Left ventricle myocardium inferior (tissue), 1 donor: ENCODE measurements at regions not wholly inside any gene's neighbourhood (a gene's known extent, or its start where the extent isn't known, plus 50 kb on each side); places are given as distances from the start of the nearest gene placed in this dataset.

Experiments used
- DNase-seq: peaks from one replicate; pipeline ENCODE4 v3.0.0-alpha.2; 2020
- H3K27ac ChIP-seq: fragments of 200-600 bp; replicated peaks from 2 replicates; pipeline ENCODE4 v1.8.0; 2021
- H3K27me3 ChIP-seq: fragments of 200-600 bp; 2 replicates; pipeline ENCODE4 v1.8.0; 2021; ENCODE audit warnings: low read depth
- H3K36me3 ChIP-seq: fragments of 200-600 bp; 2 replicates; pipeline ENCODE4 v1.8.0; 2021
- H3K4me1 ChIP-seq: fragments of 200-600 bp; 2 replicates; pipeline ENCODE4 v1.8.0; 2021
- H3K4me3 ChIP-seq: fragments of 200-600 bp; 2 replicates; pipeline ENCODE4 v1.8.0; 2021; ENCODE audit warnings: mild to moderate bottlenecking, moderate library complexity
- H3K9me3 ChIP-seq: fragments of 200-600 bp; replicated peaks from 2 replicates; pipeline ENCODE4 v1.8.0; 2021
- CTCF ChIP-seq: fragments of 200-600 bp; IDR thresholded peaks from 2 replicates; pipeline ENCODE4 v1.8.0; 2021; ENCODE audit warnings: antibody characterized with exemption, mild to moderate bottlenecking, borderline replicate concordance
- intact Hi-C: fragments of 100-400 bp; cut with micrococcal nuclease; formaldehyde crosslinking; loops from one replicate; pipeline ENCODE4 v1.11.0; 2022
- donor health status: DM: no; HTN: yes; CAD: no; lungs with severe emphysema.

- Histone ChIP-seq H3K4me3 (no peak overlapping the region), H3K27ac (no peak overlapping the region), H3K36me3 (no peaks in the 10 kb centered on the region), H3K4me1 (no peaks in the 10 kb centered on the region), H3K27me3 (peaks cover 34% of the 10 kb centered on the region), H3K9me3 (no peaks in the 10 kb centered on the region)
- DNase-seq: no peak
- intact Hi-C loops: no loop called here
- TF ChIP-seq CTCF: no peak
These were observed 176.0 kb upstream of the LINGO1 start for GRCh38 chr15:77808581-77809177.

- H3K27me3 ChIP-seq: peaks cover 28% of the 10 kb centered on the region
- H3K4me3 ChIP-seq: no peak overlapping the region
- TF ChIP-seq CTCF: no peak
- H3K4me1 ChIP-seq: no peaks in the 10 kb centered on the region
- no peaks in the 10 kb centered on the region for H3K36me3 ChIP-seq
- DNase-seq: no peak
- H3K27ac ChIP-seq: no peak overlapping the region
- no peaks in the 10 kb centered on the region for H3K9me3 ChIP-seq
- intact Hi-C loops: no loop called here
These were observed 175.4 kb upstream of the LINGO1 start for GRCh38 chr15:77808075-77808474.

DNA sequence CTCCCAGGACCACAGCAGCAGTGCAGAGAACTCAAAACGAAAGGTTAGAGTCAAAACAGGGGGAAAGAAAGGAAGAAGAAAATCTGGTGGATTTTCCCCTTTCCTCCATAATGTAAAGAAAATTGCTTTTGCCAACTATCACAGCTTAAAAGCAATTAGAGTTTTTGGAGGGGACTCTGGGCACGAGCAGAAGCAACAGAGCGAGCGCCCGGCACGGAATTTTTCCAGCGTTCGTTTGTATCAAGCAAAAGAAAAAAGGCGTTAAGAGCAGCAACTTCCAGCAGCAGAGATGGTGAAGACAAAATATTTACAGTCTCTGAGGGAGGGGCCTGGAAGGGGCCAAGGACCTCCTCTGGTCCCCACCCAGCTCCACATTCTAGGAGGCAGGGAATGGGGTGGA lies 174.9 kb upstream of the LINGO1 start:
- Histone ChIP-seq H3K4me3 (no peak overlapping the region), H3K27ac (no peak overlapping the region), H3K36me3 (no peaks in the 10 kb centered on the region), H3K4me1 (no peaks in the 10 kb centered on the region), H3K9me3 (no peaks in the 10 kb centered on the region), H3K27me3 (peaks cover 25% of the 10 kb centered on the region)
- DNase-seq: no peak
- TF ChIP-seq CTCF: no peak
- intact Hi-C loops: no loop called here

GRCh38 chr15:77807115-77807514 lies 174.4 kb upstream of the LINGO1 start:
- Histone ChIP-seq H3K4me1 (no peaks in the 10 kb centered on the region), H3K9me3 (no peaks in the 10 kb centered on the region), H3K27ac (no peak overlapping the region), H3K27me3 (peaks cover 20% of the 10 kb centered on the region), H3K36me3 (no peaks in the 10 kb centered on the region), H3K4me3 (no peak overlapping the region)
- no peak for TF ChIP-seq CTCF
- intact Hi-C loops: no loop called here
- DNase-seq: no peak

GRCh38 chr15:77804210-77804609 lies 171.5 kb upstream of the LINGO1 start:
- Histone ChIP-seq H3K27me3 (peaks cover 4% of the 10 kb centered on the region), H3K36me3 (no peaks in the 10 kb centered on the region), H3K4me3 (no peak overlapping the region), H3K9me3 (no peaks in the 10 kb centered on the region), H3K4me1 (no peaks in the 10 kb centered on the region), H3K27ac (no peak overlapping the region)
- intact Hi-C loops: no loop called here
- peak; percentile 28 for DNase-seq
- TF ChIP-seq CTCF: no peak
